IMR-90 (cell line): ENCODE measurements at regions not wholly inside any gene's neighbourhood (a gene's known extent, or its start where the extent isn't known, plus 50 kb on each side); places are given as distances from the start of the nearest gene placed in this dataset.

Source experiments
- ATAC-seq: fragments of 200-7000 bp; cut with Tn5 transposase; 2 replicates; pipeline ENCODE4 v1.9.1; 2020; ENCODE audit warnings: low read depth, mild to moderate bottlenecking, moderate library complexity
- BruUV-seq: library from RNA; stranded (reverse); fragments of 400-500 nt; replicated peaks from 2 replicates; lab custom pipeline; 2021; lab: Mats Ljungman, UMichigan
- CTCF ChIA-PET: fragments of 300-600 bp; formaldehyde crosslinking; extraction: SDS; loops from one replicate; lab custom pipeline; 2021; ENCODE audit warnings: antibody characterized with exemption; lab: Yijun Ruan, JAX
- POLR2A ChIA-PET: fragments of 300-600 bp; sonication (Branson Sonifier 250); formaldehyde crosslinking; loops from one replicate; lab custom pipeline; 2022; ENCODE audit warnings: antibody characterized with exemption; ENCODE audit not compliant: unreplicated experiment; lab: Charles Lee
- DNase-seq: peaks from one replicate; pipeline ENCODE4 v3.0.0; 2013
- H2AFZ ChIP-seq: replicated peaks from 2 replicates; pipeline ENCODE3; 2013; ENCODE audit warnings: low read length, mild to moderate bottlenecking; ENCODE audit not compliant: poor library complexity
- H2AK5ac ChIP-seq: 2 replicates; pipeline ENCODE4 v1.6.1; 2013; ENCODE audit warnings: low read depth, low read length, inconsistent platforms
- H2AK9ac ChIP-seq: replicated peaks from 2 replicates; pipeline ENCODE3; 2013; ENCODE audit warnings: mild to moderate bottlenecking, low read depth, low read length, moderate library complexity; ENCODE audit not compliant: poor library complexity
- H2BK120ac ChIP-seq: 2 replicates; pipeline ENCODE4 v1.6.1; 2013; ENCODE audit warnings: low read depth, low read length, inconsistent platforms
- H2BK15ac ChIP-seq: 3 replicates; pipeline ENCODE4 v1.6.1; 2013; ENCODE audit warnings: low read depth, low read length, inconsistent platforms
- H2BK20ac ChIP-seq: 2 replicates; pipeline ENCODE4 v1.6.1; 2013; ENCODE audit warnings: low read depth, mild to moderate bottlenecking, inconsistent platforms, low read length, moderate library complexity
- H2BK5ac ChIP-seq: 2 replicates; pipeline ENCODE4 v1.6.1; 2013; ENCODE audit warnings: mild to moderate bottlenecking, low read depth, low read length, inconsistent platforms; ENCODE audit not compliant: poor library complexity, severe bottlenecking
- H3K14ac ChIP-seq: replicated peaks from 2 replicates; pipeline ENCODE4 v1.6.1; 2013; ENCODE audit warnings: low read depth, low read length, inconsistent platforms
- H3K18ac ChIP-seq: 2 replicates; pipeline ENCODE4 v1.6.1; 2013; ENCODE audit warnings: low read depth, low read length, control low read depth
- H3K23ac ChIP-seq: 2 replicates; pipeline ENCODE4 v1.6.1; 2013; ENCODE audit warnings: low read depth, low read length, inconsistent platforms
- H3K27ac ChIP-seq: 2 replicates; pipeline ENCODE4 v1.5.1; 2013; ENCODE audit warnings: mild to moderate bottlenecking, control low read depth, low read length; ENCODE audit not compliant: insufficient read depth
- H3K27me3 ChIP-seq: 2 replicates; pipeline ENCODE4 v1.6.1; 2013; ENCODE audit warnings: low read length; ENCODE audit not compliant: control insufficient read depth, insufficient read depth
- H3K36me3 ChIP-seq: 2 replicates; pipeline ENCODE4 v1.6.1; 2013; ENCODE audit warnings: low read length, mixed read lengths; ENCODE audit not compliant: control insufficient read depth, insufficient read depth
- H3K4ac ChIP-seq: 2 replicates; pipeline ENCODE4 v1.6.1; 2013; ENCODE audit warnings: low read depth, low read length, inconsistent platforms
- H3K4me1 ChIP-seq: 2 replicates; pipeline ENCODE4 v1.6.1; 2013; ENCODE audit warnings: low read length, mixed read lengths; ENCODE audit not compliant: control insufficient read depth, insufficient read depth
- H3K4me2 ChIP-seq: 2 replicates; pipeline ENCODE4 v1.6.1; 2013; ENCODE audit warnings: low read depth, mild to moderate bottlenecking, control low read depth, low read length, moderate library complexity
- H3K4me3 ChIP-seq: 2 replicates; pipeline ENCODE4 v1.5.1; 2013; ENCODE audit warnings: low read depth, mild to moderate bottlenecking, control low read depth, low read length, moderate library complexity; ENCODE audit not compliant: insufficient read depth
- H3K56ac ChIP-seq: 2 replicates; pipeline ENCODE4 v1.6.1; 2013; ENCODE audit warnings: low read length, inconsistent platforms; ENCODE audit not compliant: insufficient read depth; ENCODE audit errors: extremely low read depth
- H3K79me1 ChIP-seq, 2 experiments: 2 replicates each; pipeline ENCODE4 v1.6.1; 2013; ENCODE audit warnings: low read length in 2 of 2, inconsistent platforms in 1 of 2, low read depth in 1 of 2
- H3K9ac ChIP-seq: 2 replicates; pipeline ENCODE4 v1.6.1; 2013; ENCODE audit warnings: low read depth, low read length, control low read depth
- H3K9me1 ChIP-seq: 2 replicates; pipeline ENCODE4 v1.6.1; 2013; ENCODE audit warnings: low read length, inconsistent platforms; ENCODE audit not compliant: insufficient read depth
- H3K9me3 ChIP-seq: 2 replicates; pipeline ENCODE4 v1.6.1; 2013; ENCODE audit warnings: low read length; ENCODE audit not compliant: control insufficient read depth, insufficient read depth
- H4K20me1 ChIP-seq: 2 replicates; pipeline ENCODE4 v1.6.1; 2013; ENCODE audit warnings: low read length, inconsistent platforms; ENCODE audit not compliant: insufficient read depth
- H4K5ac ChIP-seq: 2 replicates; pipeline ENCODE4 v1.6.1; 2013; ENCODE audit warnings: mild to moderate bottlenecking, low read depth, low read length, control low read depth
- H4K8ac ChIP-seq, 2 experiments: 2 replicates each; pipeline ENCODE4 v1.6.1; 2013; ENCODE audit warnings: low read depth in 2 of 2, low read length in 2 of 2, control low read depth in 1 of 2, inconsistent platforms in 1 of 2
- H4K91ac ChIP-seq: 2 replicates; pipeline ENCODE4 v1.6.1; 2013; ENCODE audit warnings: low read depth, low read length, inconsistent platforms; ENCODE audit not compliant: insufficient read depth
- BHLHE40 ChIP-seq: fragments of 150-350 bp; IDR thresholded peaks from 2 replicates; pipeline ENCODE4 v1.6.1; 2016; ENCODE audit warnings: mild to moderate bottlenecking, low read depth, low read length
- CEBPB ChIP-seq: IDR thresholded peaks from 2 replicates; pipeline ENCODE4 v1.6.1; 2012; ENCODE audit warnings: low read depth, low read length, improper control_type of control experiment
- CHD1 ChIP-seq: IDR thresholded peaks from 2 replicates; pipeline ENCODE4 v1.6.1; 2012; ENCODE audit warnings: low read depth, low read length, improper control_type of control experiment
- MAFK ChIP-seq: IDR thresholded peaks from 2 replicates; pipeline ENCODE4 v1.6.1; 2012; ENCODE audit warnings: low read depth, low read length, improper control_type of control experiment
- MAZ ChIP-seq: IDR thresholded peaks from 2 replicates; pipeline ENCODE4 v1.6.1; 2012; ENCODE audit warnings: low read depth, mild to moderate bottlenecking, low read length, improper control_type of control experiment, moderate library complexity, borderline replicate concordance
- NFE2L2 ChIP-seq: fragments of 150-350 bp; IDR thresholded peaks from 2 replicates; pipeline ENCODE4 v1.6.1; 2016; ENCODE audit warnings: low read depth, mild to moderate bottlenecking, low read length
- POLR2A ChIP-seq: IDR thresholded peaks from 2 replicates; pipeline ENCODE4 v1.6.1; 2012; ENCODE audit warnings: mild to moderate bottlenecking, low read depth, low read length
- RAD21 ChIP-seq: IDR thresholded peaks from 2 replicates; pipeline ENCODE4 v1.6.1; 2012; ENCODE audit warnings: low read length, improper control_type of control experiment
- RCOR1 ChIP-seq: IDR thresholded peaks from 2 replicates; pipeline ENCODE4 v1.6.1; 2012; ENCODE audit warnings: mild to moderate bottlenecking, low read length, improper control_type of control experiment; ENCODE audit not compliant: insufficient replicate concordance
- RFX5 ChIP-seq: IDR thresholded peaks from 2 replicates; pipeline ENCODE4 v1.8.0; 2012; ENCODE audit warnings: low read depth, mild to moderate bottlenecking, low read length, moderate library complexity
- SMC3 ChIP-seq: fragments of 150-350 bp; IDR thresholded peaks from 2 replicates; pipeline ENCODE4 v1.6.1; 2016; ENCODE audit warnings: low read depth, mild to moderate bottlenecking, antibody characterized with exemption, low read length, moderate library complexity
- dilution Hi-C: fragments of 300-500 bp; cut with HindIII; formaldehyde crosslinking; loops from one replicate; pipeline ENCODE4 v1.14.3; 2018; ENCODE audit warnings: low sequenced_read_pairs; ENCODE audit not compliant: unreplicated experiment
- in situ Hi-C: fragments of 300-500 bp; cut with MboI; formaldehyde crosslinking; loops from 3 replicates; pipeline ENCODE4 v1.14.3; 2019; ENCODE audit warnings: low sequenced_read_pairs, inconsistent platforms, mixed read lengths
- intact Hi-C: fragments of 100-400 bp; cut with micrococcal nuclease; formaldehyde crosslinking; loops from 2 replicates; pipeline ENCODE4 v1.10.0; 2022
- TF ChIP-seq, protein P1 (sequence below): conservative IDR thresholded peaks from 2 replicates; pipeline ENCODE4 v1.5.1; 2012; ENCODE audit warnings: mild to moderate bottlenecking, low read depth, low read length, improper control_type of control experiment

DNA sequence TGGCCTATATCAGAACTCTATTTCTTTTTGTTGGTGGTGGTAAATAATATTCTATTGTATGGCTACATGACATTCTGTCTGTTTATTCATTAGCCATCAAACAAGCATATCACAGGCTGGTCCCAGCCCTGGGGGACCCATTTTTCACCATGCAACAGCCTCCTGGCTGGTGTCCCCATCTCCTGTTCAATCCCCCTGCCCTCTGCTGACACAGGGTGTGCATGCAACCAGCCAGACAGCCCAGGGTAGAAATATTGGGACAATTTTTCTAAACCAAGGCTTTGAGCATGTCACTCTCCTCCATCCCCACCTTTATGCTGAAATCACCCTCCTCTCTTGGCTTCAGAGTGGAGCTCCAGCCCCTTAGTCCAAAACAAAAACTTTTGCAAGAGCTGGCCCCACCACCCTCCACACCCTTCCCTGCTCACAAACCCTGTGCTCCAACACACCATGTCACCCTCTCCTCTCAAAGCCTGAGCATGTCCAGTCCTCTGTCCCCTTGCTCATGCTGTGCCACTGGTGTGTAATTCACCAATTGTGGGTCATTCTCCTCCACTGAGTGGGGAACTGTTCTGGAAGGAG lies 153.0 kb upstream of the UQCRFS1 start:
- Histone ChIP-seq H2AK9ac (no peak overlapping the region), H2BK15ac (no peak overlapping the region), H3K79me1 (no peaks in the 10 kb centered on the region), H2BK5ac (no peak overlapping the region), H3K18ac (no peak overlapping the region), H3K9me1 (no peaks in the 10 kb centered on the region), H3K27ac (no peak overlapping the region), H3K9ac (no peak overlapping the region), H4K8ac (no peak overlapping the region), H3K14ac (no peak overlapping the region), H3K4me2 (no peak overlapping the region), H2BK120ac (no peak overlapping the region), H3K27me3 (no peaks in the 10 kb centered on the region), H3K23ac (no peak overlapping the region), H4K5ac (no peak overlapping the region), H4K91ac (no peak overlapping the region), H4K20me1 (no peaks in the 10 kb centered on the region), H2AK5ac (no peak overlapping the region), H2BK20ac (no peak overlapping the region), H3K56ac (no peak overlapping the region), H2AFZ (no peak overlapping the region), H3K9me3 (peaks cover 10% of the 10 kb centered on the region), H3K36me3 (no peaks in the 10 kb centered on the region), H3K4me1 (no peaks in the 10 kb centered on the region), H3K4me3 (no peak overlapping the region), H3K4ac (no peak overlapping the region)
- TF ChIP-seq CEBPB = no peak
- no peak for TF ChIP-seq CHD1
- no peak for TF ChIP-seq RAD21
- TF ChIP-seq MAFK = no peak
- no peak for TF ChIP-seq RFX5
- no peak for TF ChIP-seq BHLHE40
- no peak for TF ChIP-seq SMC3
- TF ChIP-seq, protein P1, sequence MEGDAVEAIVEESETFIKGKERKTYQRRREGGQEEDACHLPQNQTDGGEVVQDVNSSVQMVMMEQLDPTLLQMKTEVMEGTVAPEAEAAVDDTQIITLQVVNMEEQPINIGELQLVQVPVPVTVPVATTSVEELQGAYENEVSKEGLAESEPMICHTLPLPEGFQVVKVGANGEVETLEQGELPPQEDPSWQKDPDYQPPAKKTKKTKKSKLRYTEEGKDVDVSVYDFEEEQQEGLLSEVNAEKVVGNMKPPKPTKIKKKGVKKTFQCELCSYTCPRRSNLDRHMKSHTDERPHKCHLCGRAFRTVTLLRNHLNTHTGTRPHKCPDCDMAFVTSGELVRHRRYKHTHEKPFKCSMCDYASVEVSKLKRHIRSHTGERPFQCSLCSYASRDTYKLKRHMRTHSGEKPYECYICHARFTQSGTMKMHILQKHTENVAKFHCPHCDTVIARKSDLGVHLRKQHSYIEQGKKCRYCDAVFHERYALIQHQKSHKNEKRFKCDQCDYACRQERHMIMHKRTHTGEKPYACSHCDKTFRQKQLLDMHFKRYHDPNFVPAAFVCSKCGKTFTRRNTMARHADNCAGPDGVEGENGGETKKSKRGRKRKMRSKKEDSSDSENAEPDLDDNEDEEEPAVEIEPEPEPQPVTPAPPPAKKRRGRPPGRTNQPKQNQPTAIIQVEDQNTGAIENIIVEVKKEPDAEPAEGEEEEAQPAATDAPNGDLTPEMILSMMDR = no peak
- TF ChIP-seq NFE2L2 = no peak
- TF ChIP-seq POLR2A = no peak
- TF ChIP-seq RCOR1 = no peak
- no peak for TF ChIP-seq MAZ
- DNase-seq (no peak), ATAC-seq (no peak)
- intact Hi-C loops = loop anchor here (10.0 kb wide), 1 partner anchor 109 kb away; no protein-coding TSS in a partner anchor
- no TSS peak for BruUV-seq
- ChIA-PET CTCF (no interaction called here), POLR2A (no interaction called here)
- dilution Hi-C loops = no loop called here
- in situ Hi-C loops = no loop called here
